Renal cortical epithelial cell (primary cell): ENCODE measurements at regions not wholly inside any gene's neighbourhood (a gene's known extent, or its start where the extent isn't known, plus 50 kb on each side); places are given as distances from the start of the nearest gene placed in this dataset.
A peak's percentile ranks its signal among the peaks of the same experiment; 100 is the strongest.
"Not testable (repeated sequence)": the region's sequence is repeated elsewhere in the genome, so short reads cannot be mapped to it uniquely, and the experiment has no call there.

Experiments
- DNase-seq: peaks from one replicate; pipeline ENCODE4 v3.0.0-alpha.2; 2011; ENCODE audit warnings: low read depth

DNA sequence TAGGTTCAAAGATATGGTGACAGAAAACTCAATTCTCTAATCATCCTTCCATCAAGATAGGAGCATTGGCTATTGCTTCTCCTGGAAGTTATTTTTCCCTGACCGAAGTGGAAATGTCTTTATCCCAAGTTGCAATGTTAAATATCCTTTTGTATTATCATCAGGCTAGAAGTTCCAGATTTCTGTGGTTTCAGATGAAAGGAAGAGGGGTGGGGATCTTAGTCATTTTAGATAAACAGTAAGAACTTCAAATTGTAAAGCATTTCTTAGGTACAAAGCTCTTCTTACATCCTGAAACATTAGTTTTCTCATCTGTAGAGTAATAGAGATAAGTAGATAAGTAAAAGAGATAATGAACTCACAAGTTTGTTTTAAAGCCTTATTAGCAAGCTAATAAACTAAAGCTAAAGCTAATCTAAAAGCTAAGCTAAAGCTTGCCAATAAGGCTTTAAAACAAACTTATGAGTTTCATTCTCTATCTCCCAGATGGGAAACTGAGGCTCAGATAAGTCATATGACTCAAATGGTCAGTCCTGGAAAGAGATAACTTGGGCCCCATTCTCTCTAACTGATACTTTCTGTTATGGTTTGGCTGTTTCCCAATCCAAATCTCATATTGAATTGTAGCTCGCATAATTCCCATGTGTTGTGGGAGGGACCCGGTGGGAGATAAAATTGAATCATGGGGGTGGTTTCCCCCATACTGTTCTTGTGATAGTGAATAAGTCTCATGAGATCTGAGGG is 99.2 kb upstream of the KCNK2 start:
- DNase-seq: peak; percentile 19

DNA sequence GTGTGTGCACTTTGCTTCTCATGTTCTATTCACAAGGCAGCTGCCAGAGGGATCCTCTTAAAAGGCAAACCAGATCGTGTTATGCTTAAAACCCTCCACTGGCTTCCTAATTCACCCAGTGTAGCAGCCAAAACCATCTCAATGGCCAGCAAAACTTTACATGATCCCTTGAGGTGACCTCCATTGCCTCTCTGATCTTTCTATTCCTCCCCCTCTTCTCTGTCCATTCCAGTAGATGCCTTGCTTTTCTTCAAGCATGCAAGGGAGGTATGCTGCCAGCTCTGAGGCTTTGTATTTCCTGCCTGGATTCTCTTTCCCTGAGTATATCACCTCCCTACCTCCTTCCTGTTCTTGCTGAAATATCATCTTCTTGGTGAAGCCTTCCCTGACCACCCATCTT is 93.2 kb upstream of the KCNK2 start:
- DNase-seq: peak; percentile 75

DNA sequence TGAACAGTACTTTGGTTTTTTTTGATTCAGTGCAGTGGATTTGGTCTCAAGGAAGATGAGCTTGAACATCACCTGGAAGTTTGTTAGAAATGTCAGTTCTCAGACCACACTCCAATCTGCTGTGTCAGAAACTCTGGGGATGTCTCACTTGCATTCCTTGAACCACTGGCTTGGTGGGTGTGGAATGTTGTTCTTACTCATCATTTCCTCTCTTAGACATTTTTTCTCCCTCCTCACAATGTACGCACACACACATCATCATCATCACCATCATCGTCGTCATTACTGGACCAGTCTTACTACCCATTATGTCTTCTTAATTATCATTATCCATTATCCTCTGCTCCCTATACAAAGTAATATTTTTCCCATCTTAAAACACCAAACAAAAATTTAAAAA is 91.9 kb upstream of the KCNK2 start:
- peak; percentile 76 for DNase-seq

DNA sequence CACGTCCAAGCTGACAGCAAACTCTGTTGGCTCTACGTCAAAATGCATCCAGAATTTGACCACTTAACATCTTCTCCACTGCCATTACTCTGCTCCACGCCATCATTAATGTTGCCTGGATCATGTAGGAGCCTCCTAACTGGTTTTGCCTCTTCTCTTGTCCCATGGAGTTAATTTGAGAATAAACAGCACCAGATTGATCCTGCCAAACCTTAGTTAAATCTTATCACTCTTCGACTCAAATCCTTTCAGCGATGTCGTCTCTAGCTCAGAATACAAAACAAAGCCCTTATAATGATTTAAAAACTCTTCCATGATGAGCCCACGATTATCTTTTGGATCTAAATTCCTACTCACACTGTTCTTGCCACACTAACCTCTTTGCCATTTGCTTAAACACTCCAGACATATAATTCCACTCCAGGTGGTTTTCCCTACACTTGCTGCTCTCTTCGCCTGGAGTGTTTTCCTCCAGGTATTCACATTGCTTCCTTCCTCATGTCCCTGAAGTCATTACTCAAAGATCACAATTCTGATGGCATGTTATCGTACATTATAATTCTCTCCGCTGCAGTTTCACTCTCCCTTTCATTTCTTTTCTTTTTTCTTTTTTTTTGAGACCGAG is 90.7 kb upstream of the KCNK2 start:
- no peak for DNase-seq

DNA sequence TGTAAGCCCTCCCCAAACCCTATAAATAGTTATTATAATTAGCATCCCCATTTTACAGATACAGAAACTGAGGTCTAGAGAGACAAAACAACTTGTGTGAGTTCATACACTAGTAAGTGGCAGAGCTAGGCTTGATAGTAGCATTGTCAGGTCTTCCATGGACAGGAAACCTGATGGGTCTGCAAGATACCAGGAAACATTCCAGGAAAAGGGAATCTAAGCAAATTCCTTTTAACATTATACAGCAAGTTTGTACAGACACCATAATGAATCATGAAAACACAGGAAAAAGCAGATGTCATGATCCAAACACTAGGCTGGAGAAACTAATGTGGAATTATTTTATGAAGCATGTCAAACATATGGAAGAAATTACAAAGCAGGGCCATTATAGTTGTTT is 89.1 kb upstream of the KCNK2 start:
- DNase-seq: no peak

DNA sequence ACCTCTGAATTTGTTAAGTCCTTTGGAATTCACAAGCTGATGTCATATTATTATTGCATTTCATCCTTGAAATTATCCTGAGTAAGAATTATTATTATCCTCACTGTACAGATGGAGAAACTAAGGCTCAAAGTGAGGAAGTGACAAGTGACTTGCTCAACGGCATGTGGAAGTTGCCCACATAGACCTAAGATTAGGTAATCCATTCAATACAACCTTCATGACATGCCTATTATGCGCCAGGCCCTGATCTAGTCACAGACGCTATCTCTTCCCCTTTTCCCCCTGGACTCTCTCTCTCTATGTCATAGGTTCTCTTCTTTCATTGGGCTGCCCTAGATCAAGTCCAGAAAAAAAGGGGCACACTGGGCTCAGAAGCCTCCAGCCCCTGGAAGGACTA is 84.9 kb upstream of the KCNK2 start:
- DNase-seq: no peak

DNA sequence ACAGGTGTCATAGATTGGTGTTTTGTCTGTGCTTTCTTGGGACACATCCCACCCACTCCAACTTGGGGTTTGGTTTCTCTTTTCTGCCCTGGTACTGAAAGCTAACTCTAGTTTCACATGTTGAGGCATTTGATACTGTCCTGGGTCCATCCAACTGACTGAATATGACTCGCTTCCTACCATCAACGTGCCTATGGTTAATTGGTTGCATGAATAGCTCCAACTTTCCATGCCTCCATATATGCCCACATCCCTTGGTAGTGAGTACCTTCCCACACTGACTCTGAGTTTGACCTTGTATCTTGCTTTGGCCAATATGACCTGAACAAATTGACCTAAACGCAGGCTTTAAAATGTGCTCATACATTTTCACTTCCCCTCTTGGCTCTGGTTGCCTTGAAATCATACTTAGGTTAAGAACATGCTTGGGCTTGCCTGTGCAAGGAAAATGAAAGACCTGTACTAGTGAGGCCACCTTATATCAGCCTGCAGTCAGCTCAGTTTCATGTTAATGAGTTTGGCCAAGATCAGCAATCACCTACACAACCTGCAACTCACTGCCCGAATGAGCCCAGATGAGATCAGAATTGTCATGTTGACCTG is 81.0 kb upstream of the KCNK2 start:
- DNase-seq: no peak

DNA sequence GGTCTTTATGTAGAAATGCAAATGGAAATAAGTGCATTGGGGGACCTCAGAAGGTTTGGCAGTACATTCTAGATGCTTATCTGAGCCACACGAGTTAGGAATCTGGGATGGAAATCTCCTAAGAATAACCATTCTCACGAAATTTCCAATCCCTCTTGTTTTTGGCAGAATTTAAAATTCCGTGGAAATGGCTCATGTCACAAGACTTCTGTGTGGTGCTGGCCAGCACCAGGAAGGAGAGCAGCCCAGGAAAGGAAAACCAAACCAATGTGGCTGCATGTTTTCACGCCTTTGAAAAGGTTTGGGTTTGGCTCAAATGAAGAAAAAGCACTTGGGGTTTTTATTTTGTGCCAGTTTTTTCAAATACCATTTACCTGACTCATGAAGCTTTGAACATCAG is 80.1 kb upstream of the KCNK2 start:
- peak; percentile 47 for DNase-seq

DNA sequence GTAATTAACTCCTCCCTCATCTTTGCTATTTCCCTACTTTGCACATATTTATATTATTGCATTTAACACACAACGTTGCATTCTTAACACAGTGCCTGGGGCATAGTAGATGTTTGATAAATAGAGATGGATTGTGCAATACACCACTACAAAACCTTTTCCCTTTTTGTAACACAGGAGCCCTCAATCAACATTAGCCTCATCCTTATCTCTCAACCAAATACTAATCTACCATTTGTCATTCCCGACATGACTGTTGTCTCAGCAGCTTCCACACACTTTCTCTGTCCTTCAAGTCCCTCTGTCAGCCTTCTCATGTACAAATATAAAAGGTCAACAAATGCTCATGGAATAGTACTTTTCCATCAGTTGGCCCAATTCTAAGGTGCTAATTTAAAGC is 78.9 kb upstream of the KCNK2 start:
- no peak for DNase-seq

DNA sequence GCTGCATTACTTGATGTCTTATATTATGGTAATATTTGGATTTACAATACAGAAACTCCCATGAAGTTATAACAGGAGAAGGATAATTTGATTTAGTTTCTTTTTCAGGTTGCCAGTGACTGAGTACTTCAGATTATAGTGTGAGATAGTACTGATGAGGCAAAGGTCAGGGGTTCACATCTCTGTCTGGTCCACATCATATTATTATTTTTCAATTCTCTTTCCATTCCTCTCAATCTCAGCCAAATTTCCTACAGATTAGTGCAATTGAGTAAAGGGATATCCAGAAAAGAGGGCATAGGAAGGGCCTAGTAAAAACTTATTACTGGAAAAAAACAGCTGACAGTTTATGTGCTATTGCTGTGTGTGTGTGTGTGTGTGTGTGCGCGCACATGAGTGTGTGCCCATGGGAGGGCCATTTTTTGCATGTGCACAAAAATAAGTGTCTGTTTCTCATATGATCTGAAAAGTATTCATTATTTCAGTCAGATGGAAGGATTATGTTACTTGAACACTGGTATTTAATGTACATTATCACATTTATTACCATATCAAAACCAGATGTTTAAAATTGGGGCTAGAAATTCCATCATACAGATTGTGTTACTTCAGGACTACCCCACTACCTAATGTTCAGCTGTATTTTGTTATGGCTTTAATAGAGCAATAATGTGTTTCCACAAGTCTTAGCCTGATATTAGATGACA is 78.3 kb upstream of the KCNK2 start:
- no peak for DNase-seq

DNA sequence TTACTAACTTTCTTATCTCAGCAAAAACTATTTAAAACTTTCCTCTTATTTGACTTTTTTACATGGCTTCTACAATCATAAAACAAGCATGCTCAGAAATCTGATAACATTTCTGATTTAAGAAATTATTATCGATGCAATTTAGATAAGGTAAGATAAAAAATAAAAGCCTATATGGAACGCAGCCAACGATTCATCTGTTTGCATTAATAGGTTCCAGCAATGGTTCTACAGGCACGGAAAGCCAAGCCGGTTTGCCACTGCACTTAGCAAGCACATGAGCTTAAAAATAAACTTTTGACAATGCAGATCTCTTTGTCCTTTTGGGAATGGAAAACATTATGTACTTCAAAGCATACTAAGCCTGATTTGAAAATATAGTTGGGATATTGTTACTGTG is 77.5 kb upstream of the KCNK2 start:
- no peak for DNase-seq

DNA sequence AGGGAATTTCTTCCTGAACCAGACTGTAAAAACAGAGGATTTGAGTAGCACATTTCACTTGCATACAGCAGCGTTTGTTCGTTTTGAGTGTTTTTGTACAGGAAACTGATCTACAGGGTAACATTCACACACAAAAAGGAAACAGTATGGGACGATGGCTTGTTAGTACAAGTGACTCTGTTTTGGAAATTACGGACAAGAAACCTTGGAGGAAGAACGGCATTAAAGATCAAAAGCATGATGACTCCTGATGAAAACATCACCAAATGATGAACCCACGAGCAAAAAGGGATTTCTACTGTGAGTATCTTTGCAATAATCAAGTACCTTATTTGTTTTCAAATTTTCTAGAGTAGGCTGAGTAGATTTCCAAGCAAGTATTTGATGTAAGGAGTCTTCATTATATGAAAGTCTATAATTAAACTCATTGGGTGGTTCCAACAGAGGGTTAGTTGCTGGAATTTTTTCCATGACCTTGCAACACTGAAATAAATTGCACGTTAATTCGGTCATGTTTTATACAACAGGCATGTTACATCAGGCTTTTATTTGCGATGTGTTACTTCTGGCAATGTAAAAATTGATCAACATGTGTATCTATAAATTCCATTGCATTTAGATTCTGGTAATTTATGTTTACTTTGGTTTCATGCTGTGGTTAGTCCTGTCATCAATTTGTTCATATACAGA is 76.7 kb upstream of the KCNK2 start:
- DNase-seq: no peak

DNA sequence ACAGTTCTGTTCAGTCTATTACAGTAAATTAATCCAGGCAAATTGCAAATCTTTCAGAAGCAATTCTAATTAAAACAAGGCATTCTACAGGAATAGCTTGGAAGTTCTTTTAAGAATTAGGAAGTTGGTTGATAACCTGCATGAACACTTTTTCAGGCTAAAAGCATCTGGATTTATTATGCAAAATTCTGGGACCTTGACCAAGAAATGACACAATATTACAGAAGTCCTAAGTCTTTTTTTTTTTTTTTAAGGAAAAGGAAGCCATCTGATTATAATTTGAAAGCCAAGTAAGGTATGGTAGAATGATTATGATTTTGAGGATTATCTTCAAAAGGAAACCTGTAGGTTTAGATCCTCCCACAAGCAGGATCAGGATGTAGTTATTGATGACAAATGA is 74.7 kb upstream of the KCNK2 start:
- no peak for DNase-seq

DNA sequence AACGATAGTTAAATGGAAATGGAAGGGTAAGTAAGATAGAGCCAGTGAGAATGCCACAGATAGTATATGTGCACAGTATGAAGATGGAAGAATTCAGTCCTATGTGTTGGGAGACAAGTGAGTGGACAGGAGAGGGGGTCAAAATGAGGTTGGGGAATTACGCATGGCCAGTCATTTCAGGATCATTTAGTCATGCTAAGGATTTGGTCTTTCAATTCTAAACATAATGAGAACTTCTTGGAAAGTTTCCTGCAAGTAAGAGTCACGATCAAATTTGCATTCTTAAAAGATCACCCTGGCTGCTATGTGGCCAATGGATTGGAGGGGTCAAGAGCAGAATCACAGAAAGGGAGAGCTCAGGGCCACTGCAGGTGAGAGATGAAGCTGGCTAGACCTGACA is 64.0 kb upstream of the KCNK2 start:
- peak; percentile 23 for DNase-seq

DNA sequence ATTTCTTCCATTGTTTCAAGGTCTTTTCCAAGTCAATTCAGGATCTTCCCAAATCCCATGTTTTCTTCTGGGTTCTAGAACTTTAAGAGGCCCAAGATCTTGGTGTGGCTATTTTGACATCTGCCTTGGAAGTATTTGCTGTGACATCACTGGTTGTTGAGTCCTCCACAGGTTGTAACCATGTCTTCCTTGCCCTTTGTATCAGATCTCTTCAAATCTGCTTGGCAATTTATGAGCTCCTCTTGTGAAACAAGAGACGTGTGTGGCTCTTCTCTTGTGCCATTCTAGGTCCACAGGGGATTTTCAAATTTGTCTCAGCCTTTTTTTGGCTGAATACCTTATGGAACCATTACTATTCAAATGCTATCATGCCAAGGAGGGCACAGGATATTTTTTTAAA is 60.3 kb upstream of the KCNK2 start:
- no peak for DNase-seq

DNA sequence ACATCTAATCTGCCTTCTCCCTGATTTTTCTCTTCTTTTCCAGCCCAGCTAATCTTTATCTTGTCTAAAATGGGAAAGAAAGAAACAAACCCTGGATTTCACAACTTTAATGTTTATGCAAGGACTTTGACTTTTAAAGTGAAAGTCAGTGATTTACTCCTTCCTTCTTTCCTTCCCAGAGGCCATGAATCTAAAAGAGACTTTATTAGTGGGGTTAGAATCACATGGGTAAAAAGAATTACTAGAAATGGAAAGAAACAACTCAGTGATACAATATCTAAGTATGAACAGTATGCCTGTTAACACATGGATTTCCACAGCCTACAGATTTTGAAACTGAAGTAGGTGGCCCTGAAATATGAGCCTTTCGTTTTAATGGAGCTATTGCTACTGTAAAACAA is 59.8 kb upstream of the KCNK2 start:
- DNase-seq: peak; percentile 63

DNA sequence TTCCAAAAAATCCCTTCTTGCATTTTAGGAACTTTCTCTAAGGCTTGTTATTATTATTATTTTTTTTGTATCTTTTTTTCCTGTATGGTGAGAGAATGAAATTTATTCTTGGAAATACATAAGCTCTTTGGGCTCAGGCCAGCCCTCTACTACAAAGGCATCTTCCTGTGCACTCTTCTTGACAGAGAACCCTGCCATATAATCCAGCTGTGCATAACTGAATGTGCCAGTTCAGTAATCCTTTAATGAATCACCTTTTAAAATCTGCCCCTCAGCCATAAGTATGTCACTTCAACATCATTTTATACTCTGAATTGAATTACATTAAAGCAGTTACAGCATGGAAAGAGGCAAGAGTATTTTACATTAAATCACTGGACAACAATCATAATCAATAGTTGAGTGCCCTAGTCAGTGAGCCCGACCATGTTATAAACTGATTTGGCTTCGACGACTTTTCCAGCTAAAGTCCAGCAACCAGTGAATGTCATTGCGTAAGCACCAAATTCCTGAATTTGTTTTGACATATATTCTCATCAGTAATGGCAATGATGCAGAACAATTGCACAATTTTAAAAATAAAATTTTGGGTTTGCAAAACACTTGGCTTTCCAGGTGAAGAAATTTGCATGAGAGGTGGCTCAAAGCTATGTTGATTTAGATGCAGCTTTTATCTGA is 59.2 kb upstream of the KCNK2 start:
- DNase-seq: peak; percentile 61

DNA sequence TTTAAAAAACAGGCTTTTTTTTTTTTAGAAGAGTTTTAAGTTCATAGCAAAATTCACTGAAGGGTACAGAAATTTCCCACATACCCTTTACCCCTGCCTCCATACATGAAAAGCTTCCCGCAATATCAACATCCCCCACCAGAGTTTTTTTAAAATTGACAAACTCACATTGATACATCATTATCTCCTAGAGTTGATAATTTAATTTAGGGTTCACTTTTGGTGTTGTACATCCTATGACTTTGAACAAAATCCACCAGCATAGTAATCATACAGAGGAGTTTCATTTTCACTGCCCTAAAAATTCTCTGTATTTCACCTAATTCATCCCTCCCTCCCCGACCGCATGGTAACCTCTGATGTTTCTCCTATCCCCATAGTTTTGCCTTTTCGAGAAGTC is 53.6 kb upstream of the KCNK2 start:
- no peak for DNase-seq

DNA sequence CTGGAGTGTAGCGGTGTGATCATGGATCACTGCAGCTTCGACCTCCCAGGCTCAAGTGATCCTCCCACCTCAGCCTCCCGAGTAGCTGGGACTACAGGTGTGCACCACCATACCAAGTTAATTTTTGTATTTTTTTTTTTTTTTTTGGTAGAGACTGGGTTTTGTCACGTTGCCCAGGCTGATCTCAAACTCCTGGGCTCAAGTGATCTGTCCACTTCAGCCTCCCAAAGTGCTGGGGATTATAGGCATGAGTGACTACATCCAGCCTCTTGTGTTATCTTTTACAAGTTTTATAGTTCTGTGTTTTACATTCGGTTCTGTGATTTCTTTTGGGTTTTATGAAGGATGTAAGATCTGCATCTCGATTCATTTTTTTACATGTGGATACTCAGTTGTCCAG is 52.0 kb upstream of the KCNK2 start:
- DNase-seq: not testable (repeated sequence)

DNA sequence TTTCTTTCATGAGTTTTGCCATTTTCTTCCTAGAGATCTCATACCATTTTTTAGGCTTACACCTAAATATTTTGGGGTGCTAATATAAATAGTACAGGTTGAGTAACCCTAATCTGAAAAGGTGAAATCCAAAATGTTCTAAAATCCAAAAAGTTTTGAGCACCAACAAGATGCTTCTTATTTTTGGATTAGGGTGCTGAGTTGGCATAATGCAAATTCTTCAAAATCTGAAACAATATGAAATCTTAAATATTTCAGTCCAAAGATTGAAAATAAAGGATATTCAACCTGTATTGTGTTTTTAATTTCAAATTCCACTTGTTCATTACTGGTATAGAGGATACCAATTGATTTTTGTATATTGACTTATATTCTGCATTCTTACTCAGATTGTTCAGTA is 51.1 kb upstream of the KCNK2 start:
- DNase-seq: no peak
